Cardiac fibroblast (primary cell): ENCODE measurements at regions not wholly inside any gene's neighbourhood (a gene's known extent, or its start where the extent isn't known, plus 50 kb on each side); places are given as distances from the start of the nearest gene placed in this dataset.

Experiments
- DNase-seq, 2 donors: peaks; one replicate each; pipeline versions ENCODE4 v3.0.0 to v3.0.0-alpha.2; 2010; ENCODE audit warnings: low read depth in 2 of 2
- H3K4me3 ChIP-seq, 2 donors: replicated peaks in 1 of 2; 1 replicate in 1 of 2; 2 replicates in 1 of 2; pipeline ENCODE4 v1.5.1; 2011; ENCODE audit warnings: low read depth in 2 of 2, low read length in 2 of 2, mild to moderate bottlenecking in 2 of 2, moderate library complexity in 1 of 2
- TF ChIP-seq, protein P1 (sequence below): IDR thresholded peaks from one replicate; pipeline ENCODE4 v1.5.1; 2011; ENCODE audit warnings: low read depth, mild to moderate bottlenecking, low read length, inconsistent platforms

DNA sequence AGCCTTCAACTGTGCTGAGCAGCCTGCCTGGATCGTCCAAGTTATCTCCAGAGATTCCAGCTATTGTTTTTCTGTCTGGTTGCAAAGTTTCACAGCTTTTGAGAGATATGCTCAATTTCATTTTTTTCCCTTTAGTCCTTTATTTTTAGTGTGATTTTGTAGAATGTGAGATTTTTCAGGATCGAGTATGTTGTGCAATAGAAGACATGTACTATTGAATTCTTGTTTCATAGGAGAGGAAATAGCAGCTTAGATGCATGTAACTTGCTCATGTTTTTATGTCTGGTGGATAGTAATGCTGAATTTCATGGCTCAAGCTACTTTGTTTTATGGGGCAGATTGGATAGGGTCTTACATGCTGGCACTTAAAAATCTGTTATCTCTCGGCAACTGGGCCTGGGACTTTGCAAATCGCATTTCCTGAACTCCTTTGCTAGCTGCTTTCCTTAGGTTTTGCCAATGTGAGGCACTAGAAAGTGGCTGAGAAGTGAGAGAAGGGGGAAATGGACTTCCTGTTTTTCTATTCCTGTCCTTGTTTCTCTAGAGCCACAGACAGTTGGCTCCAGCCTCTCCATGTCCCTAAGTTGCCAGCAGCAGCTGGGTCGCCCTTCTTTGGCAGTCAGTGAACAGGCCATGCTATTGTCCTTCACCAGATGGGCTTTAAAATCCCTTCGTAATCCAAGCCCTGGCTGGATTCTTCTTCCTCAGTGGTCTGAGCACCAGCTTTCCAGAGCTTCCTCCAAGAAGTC lies 101.4 kb upstream of the PDE4B start:
- DNase-seq, result peak in 1 of 2 donors; percentile 38
- TF ChIP-seq, protein P1, sequence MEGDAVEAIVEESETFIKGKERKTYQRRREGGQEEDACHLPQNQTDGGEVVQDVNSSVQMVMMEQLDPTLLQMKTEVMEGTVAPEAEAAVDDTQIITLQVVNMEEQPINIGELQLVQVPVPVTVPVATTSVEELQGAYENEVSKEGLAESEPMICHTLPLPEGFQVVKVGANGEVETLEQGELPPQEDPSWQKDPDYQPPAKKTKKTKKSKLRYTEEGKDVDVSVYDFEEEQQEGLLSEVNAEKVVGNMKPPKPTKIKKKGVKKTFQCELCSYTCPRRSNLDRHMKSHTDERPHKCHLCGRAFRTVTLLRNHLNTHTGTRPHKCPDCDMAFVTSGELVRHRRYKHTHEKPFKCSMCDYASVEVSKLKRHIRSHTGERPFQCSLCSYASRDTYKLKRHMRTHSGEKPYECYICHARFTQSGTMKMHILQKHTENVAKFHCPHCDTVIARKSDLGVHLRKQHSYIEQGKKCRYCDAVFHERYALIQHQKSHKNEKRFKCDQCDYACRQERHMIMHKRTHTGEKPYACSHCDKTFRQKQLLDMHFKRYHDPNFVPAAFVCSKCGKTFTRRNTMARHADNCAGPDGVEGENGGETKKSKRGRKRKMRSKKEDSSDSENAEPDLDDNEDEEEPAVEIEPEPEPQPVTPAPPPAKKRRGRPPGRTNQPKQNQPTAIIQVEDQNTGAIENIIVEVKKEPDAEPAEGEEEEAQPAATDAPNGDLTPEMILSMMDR, result no peak

GRCh38 chr1:65691972-65692371 lies 100.7 kb upstream of the PDE4B start:
- H3K4me3 ChIP-seq, result no peak overlapping the region
- peak in 1 of 2 donors; percentile 25 for DNase-seq
- TF ChIP-seq, protein P1, result no peak

More for the DNA sequence above, 101.4 kb upstream of the PDE4B start:
- no peak overlapping the region for H3K4me3 ChIP-seq

GRCh38 chr1:65694126-65694525 lies 98.6 kb upstream of the PDE4B start:
- TF ChIP-seq, protein P1, result no peak

GRCh38 chr1:65694933-65695332 lies 97.8 kb upstream of the PDE4B start:
- TF ChIP-seq, protein P1, result no peak
- no peak overlapping the region for H3K4me3 ChIP-seq
- peak in 1 of 2 donors; percentile 4 for DNase-seq

More at GRCh38 chr1:65694126-65694525, 98.6 kb upstream of the PDE4B start:
- no peak overlapping the region for H3K4me3 ChIP-seq
- DNase-seq, result no peak

- DNase-seq, result peak in 1 of 2 donors; percentile 7
- TF ChIP-seq, protein P1, result no peak
- H3K4me3 ChIP-seq, result no peak overlapping the region
Observed at GRCh38 chr1:65698590-65698989, 94.1 kb upstream of the PDE4B start.

- TF ChIP-seq, protein P1, result no peak
- no peak for DNase-seq
- no peak overlapping the region for H3K4me3 ChIP-seq
Observed at GRCh38 chr1:65703853-65704252, 88.8 kb upstream of the PDE4B start.
